C4-2B (cell line): ENCODE measurements at regions not wholly inside any gene's neighbourhood (a gene's known extent, or its start where the extent isn't known, plus 50 kb on each side); places are given as distances from the start of the nearest gene placed in this dataset.
"Not testable (repeated sequence)": the region's sequence is repeated elsewhere in the genome, so short reads cannot be mapped to it uniquely, and the experiment has no call there.

Source experiments
- CTCF ChIP-seq: fragments of 450-650 bp; conservative IDR thresholded peaks from 2 replicates; pipeline ENCODE4 v1.5.1; 2017; ENCODE audit warnings: mild to moderate bottlenecking
- ZFX ChIP-seq: fragments of 450-650 bp; IDR thresholded peaks from 2 replicates; pipeline ENCODE4 v1.6.1; 2017

GRCh38 chr9:39797935-39798334 lies 442.5 kb downstream of the SPATA31A1 start:
- TF ChIP-seq CTCF, ZFX: not testable (repeated sequence)
